Neural cell (in vitro differentiated cells): ENCODE measurements at regions not wholly inside any gene's neighbourhood (a gene's known extent, or its start where the extent isn't known, plus 50 kb on each side); places are given as distances from the start of the nearest gene placed in this dataset.

Experiments used
- CTCF ChIP-seq: fragments of 450-650 bp; IDR thresholded peaks from 2 replicates; pipeline ENCODE4 v1.5.1; 2014; ENCODE audit warnings: antibody characterized with exemption, mild to moderate bottlenecking, moderate library complexity; ENCODE audit not compliant: poor library complexity, severe bottlenecking
- EP300 ChIP-seq: fragments of 450-650 bp; conservative IDR thresholded peaks from 2 replicates; pipeline ENCODE4 v1.6.1; 2014; ENCODE audit warnings: antibody characterized with exemption, mild to moderate bottlenecking, moderate library complexity; ENCODE audit not compliant: poor library complexity, severe bottlenecking
- EZH2 ChIP-seq: fragments of 200-600, 300-800 bp; shearing (Covaris generic), sonication (generic); IDR thresholded peaks from 2 replicates; pipeline ENCODE4 v1.6.1; 2014; ENCODE audit warnings: antibody characterized with exemption, low read length, borderline replicate concordance, mild to moderate bottlenecking; ENCODE audit not compliant: insufficient read depth, poor library complexity, severe bottlenecking
- POLR2AphosphoS5 ChIP-seq: IDR thresholded peaks from 2 replicates; pipeline ENCODE4 v1.6.1; 2012
- SMC3 ChIP-seq: fragments of 450-650 bp; conservative IDR thresholded peaks from 2 replicates; pipeline ENCODE4 v1.6.1; 2014; ENCODE audit warnings: antibody characterized with exemption, mild to moderate bottlenecking, moderate library complexity; ENCODE audit not compliant: poor library complexity
- TAF1 ChIP-seq: IDR thresholded peaks from 2 replicates; pipeline ENCODE4 v1.6.1; 2012; ENCODE audit warnings: low read depth

GRCh38 chr7:96440328-96440727, 118.4 kb upstream of the SLC25A13 start:
- TF ChIP-seq CTCF (no peak), POLR2AphosphoS5 (no peak), EZH2 (no peak), SMC3 (no peak), EP300 (no peak), TAF1 (no peak)
